Neural progenitor cell (in vitro differentiated cells): ENCODE measurements at regions not wholly inside any gene's neighbourhood (a gene's known extent, or its start where the extent isn't known, plus 50 kb on each side); places are given as distances from the start of the nearest gene placed in this dataset.

Experiments used
- DNase-seq: peaks from one replicate; pipeline ENCODE4 v3.0.0-alpha.2; 2016; ENCODE audit warnings: low spot score
- H2AFZ ChIP-seq: fragments of 200-600 bp; sonication (generic); replicated peaks from 2 replicates; pipeline ENCODE4 v1.6.1; 2016; ENCODE audit warnings: antibody characterized with exemption
- H3F3A ChIP-seq: fragments of 200-600 bp; sonication (generic); 2 replicates; pipeline ENCODE4 v1.6.1; 2016; ENCODE audit warnings: antibody characterized with exemption, low read depth
- H3K27ac ChIP-seq: fragments of 200-600 bp; sonication (generic); 2 replicates; pipeline ENCODE4 v1.5.1; 2016; ENCODE audit warnings: mild to moderate bottlenecking
- H3K27me3 ChIP-seq: fragments of 200-600 bp; sonication (generic); 2 replicates; pipeline ENCODE4 v1.6.1; 2016; ENCODE audit warnings: mild to moderate bottlenecking, moderate library complexity
- H3K36me3 ChIP-seq: fragments of 200-600 bp; sonication (generic); 2 replicates; pipeline ENCODE4 v1.5.1; 2016
- H3K4me1 ChIP-seq: fragments of 200-600 bp; sonication (generic); 2 replicates; pipeline ENCODE4 v1.6.1; 2016; ENCODE audit warnings: mixed run types
- H3K4me2 ChIP-seq: fragments of 200-600 bp; sonication (generic); 2 replicates; pipeline ENCODE4 v1.6.1; 2016
- H3K4me3 ChIP-seq: fragments of 200-600 bp; sonication (generic); 2 replicates; pipeline ENCODE4 v1.5.1; 2016
- H3K79me2 ChIP-seq: fragments of 200-600 bp; sonication (generic); 2 replicates; pipeline ENCODE4 v1.6.1; 2016; ENCODE audit warnings: low read depth
- H3K9ac ChIP-seq: fragments of 200-600 bp; sonication (generic); 2 replicates; pipeline ENCODE4 v1.6.1; 2016
- H3K9me3 ChIP-seq: fragments of 200-600 bp; sonication (generic); 2 replicates; pipeline ENCODE4 v1.5.1; 2016; ENCODE audit warnings: low read depth
- H4K20me1 ChIP-seq: fragments of 200-600 bp; sonication (generic); 2 replicates; pipeline ENCODE4 v1.6.1; 2016; ENCODE audit warnings: low read depth
- H3K27ac Mint-ChIP-seq: 3 replicates; pipeline ENCODE4 v1.8.0; 2021; ENCODE audit warnings: mixed read lengths
- H3K27me3 Mint-ChIP-seq: 2 replicates; pipeline ENCODE4 v1.8.0; 2022; ENCODE audit warnings: low read depth, mild to moderate bottlenecking, inconsistent platforms, moderate library complexity, mixed read lengths; ENCODE audit not compliant: insufficient read depth
- H3K36me3 Mint-ChIP-seq: 3 replicates; pipeline ENCODE4 v1.8.0; 2021; ENCODE audit warnings: mixed read lengths
- H3K4me1 Mint-ChIP-seq: 3 replicates; pipeline ENCODE4 v1.8.0; 2021; ENCODE audit warnings: mixed read lengths
- H3K4me3 Mint-ChIP-seq: 3 replicates; pipeline ENCODE4 v1.8.0; 2021; ENCODE audit warnings: mild to moderate bottlenecking, moderate library complexity, mixed read lengths
- H3K9me3 Mint-ChIP-seq: 3 replicates; pipeline ENCODE4 v1.8.0; 2020; ENCODE audit warnings: mixed read lengths
- EZH2 ChIP-seq: fragments of 200-600 bp; sonication (generic); IDR thresholded peaks from 2 replicates; pipeline ENCODE4 v1.6.1; 2017; ENCODE audit warnings: antibody characterized with exemption, mild to moderate bottlenecking, moderate library complexity
- EZH2phosphoT487 ChIP-seq: fragments of 200-600 bp; sonication (generic); IDR thresholded peaks from 2 replicates; pipeline ENCODE4 v1.6.1; 2017; ENCODE audit warnings: antibody characterized with exemption
- TF ChIP-seq, protein P1 (sequence below): fragments of 200-600 bp; sonication (generic); IDR thresholded peaks from 2 replicates; pipeline ENCODE4 v1.5.1; 2017; ENCODE audit warnings: antibody characterized with exemption, mild to moderate bottlenecking

DNA sequence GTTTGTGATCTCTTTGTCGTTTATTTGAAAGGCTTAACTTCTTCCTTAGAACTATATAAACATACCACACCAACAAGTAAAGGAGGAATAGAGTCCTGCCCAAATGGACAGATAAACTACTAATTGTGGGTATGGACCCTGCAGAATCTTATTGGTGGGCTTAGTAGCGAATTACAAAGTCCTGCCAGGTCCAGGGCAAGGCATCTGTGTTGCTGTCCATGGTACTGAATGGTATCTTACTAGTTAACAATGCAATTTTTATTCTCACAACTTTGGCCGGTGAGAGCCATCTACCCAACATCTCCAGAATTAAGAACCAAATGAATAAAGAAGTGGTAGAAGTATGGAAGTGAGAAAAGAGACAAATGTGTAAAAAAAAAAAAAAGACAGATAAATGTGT lies 1782.4 kb upstream of the WWC1 start:
- peak; percentile 84 for DNase-seq
- H3K9me3 Mint-ChIP-seq: no peaks in the 10 kb centered on the region

DNA sequence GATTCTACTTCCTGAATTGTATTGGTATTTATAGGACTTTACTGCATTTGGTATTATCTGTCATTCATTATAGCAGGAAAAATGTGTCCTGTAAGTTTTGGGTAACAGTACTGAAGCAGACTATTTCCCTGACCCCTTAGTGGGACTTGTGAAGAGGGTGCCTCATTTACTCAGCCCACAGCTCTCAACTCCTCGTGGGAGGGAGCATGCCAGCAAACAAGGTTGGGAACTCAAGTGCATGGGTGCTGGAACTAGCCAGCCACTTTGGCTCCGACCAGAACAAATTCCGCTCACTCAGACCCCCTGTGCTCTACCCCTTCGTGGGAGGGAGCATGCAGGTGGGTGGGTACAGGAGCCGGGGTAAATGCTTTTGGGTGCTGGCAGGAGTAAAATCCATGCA lies 1773.5 kb upstream of the WWC1 start:
- Histone ChIP-seq H3K9me3 (no peaks in the 10 kb centered on the region), H2AFZ (no peak overlapping the region), H3K4me1 (peaks cover 4% of the 10 kb centered on the region), H3F3A (no peaks in the 10 kb centered on the region), H3K4me2 (no peak overlapping the region), H4K20me1 (no peaks in the 10 kb centered on the region), H3K27ac (no peak overlapping the region), H3K4me3 (no peak overlapping the region), H3K36me3 (no peaks in the 10 kb centered on the region), H3K27me3 (no peaks in the 10 kb centered on the region), H3K9ac (no peak overlapping the region), H3K79me2 (no peaks in the 10 kb centered on the region)
- Mint-ChIP-seq H3K27ac (no peak overlapping the region), H3K4me3 (no peak overlapping the region), H3K36me3 (no peaks in the 10 kb centered on the region), H3K4me1 (peaks cover 3% of the 10 kb centered on the region), H3K9me3 (no peaks in the 10 kb centered on the region), H3K27me3 (peaks cover 6% of the 10 kb centered on the region)
- DNase-seq: no peak
- no peak for TF ChIP-seq EZH2
- no peak for TF ChIP-seq EZH2phosphoT487
- TF ChIP-seq, protein P1, sequence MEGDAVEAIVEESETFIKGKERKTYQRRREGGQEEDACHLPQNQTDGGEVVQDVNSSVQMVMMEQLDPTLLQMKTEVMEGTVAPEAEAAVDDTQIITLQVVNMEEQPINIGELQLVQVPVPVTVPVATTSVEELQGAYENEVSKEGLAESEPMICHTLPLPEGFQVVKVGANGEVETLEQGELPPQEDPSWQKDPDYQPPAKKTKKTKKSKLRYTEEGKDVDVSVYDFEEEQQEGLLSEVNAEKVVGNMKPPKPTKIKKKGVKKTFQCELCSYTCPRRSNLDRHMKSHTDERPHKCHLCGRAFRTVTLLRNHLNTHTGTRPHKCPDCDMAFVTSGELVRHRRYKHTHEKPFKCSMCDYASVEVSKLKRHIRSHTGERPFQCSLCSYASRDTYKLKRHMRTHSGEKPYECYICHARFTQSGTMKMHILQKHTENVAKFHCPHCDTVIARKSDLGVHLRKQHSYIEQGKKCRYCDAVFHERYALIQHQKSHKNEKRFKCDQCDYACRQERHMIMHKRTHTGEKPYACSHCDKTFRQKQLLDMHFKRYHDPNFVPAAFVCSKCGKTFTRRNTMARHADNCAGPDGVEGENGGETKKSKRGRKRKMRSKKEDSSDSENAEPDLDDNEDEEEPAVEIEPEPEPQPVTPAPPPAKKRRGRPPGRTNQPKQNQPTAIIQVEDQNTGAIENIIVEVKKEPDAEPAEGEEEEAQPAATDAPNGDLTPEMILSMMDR: no peak

More for the DNA sequence above, 1782.4 kb upstream of the WWC1 start:
- Mint-ChIP-seq H3K27ac (no peak overlapping the region), H3K4me1 (peaks cover 4% of the 10 kb centered on the region), H3K36me3 (no peaks in the 10 kb centered on the region), H3K4me3 (no peak overlapping the region), H3K27me3 (peaks cover under 1% of the 10 kb centered on the region)
- Histone ChIP-seq H2AFZ (no peak overlapping the region), H3F3A (no peaks in the 10 kb centered on the region), H3K4me1 (peaks cover 10% of the 10 kb centered on the region), H4K20me1 (no peaks in the 10 kb centered on the region), H3K9ac (no peak overlapping the region), H3K9me3 (no peaks in the 10 kb centered on the region), H3K27ac (no peak overlapping the region), H3K4me3 (no peak overlapping the region), H3K4me2 (no peak overlapping the region), H3K79me2 (no peaks in the 10 kb centered on the region), H3K36me3 (no peaks in the 10 kb centered on the region), H3K27me3 (no peaks in the 10 kb centered on the region)
- TF ChIP-seq, protein P1: no peak
- no peak for TF ChIP-seq EZH2
- no peak for TF ChIP-seq EZH2phosphoT487

DNA sequence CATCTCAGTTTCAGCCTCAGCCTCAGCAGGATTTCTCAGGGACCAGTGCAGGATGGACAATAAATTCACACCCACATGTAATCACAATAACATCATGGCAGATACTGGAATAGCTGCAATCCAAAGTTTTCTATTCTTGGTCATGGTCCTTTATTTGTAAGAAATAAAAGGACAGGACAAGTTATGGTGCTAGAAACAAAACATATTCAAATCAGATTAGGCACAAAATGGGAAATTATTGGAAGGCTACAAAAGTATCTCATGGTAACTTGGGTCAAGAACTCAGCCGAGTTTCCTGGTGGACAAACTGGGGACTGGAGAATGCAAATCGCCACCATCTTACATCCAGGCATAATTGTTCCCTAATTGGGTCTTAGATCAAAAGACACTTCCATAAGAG lies 1768.2 kb upstream of the WWC1 start:
- Mint-ChIP-seq H3K27ac (no peak overlapping the region), H3K36me3 (no peaks in the 10 kb centered on the region), H3K4me3 (no peak overlapping the region), H3K9me3 (peaks cover 2% of the 10 kb centered on the region), H3K4me1 (peaks cover 7% of the 10 kb centered on the region), H3K27me3 (peaks cover 4% of the 10 kb centered on the region)
- H4K20me1 ChIP-seq: no peaks in the 10 kb centered on the region
- no peak overlapping the region for H3K4me2 ChIP-seq
- no peaks in the 10 kb centered on the region for H3K79me2 ChIP-seq
- TF ChIP-seq EZH2phosphoT487 (no peak), EZH2 (no peak)
- TF ChIP-seq, protein P1: no peak
- H3K9me3 ChIP-seq: no peaks in the 10 kb centered on the region
- H3K27me3 ChIP-seq: no peaks in the 10 kb centered on the region
- no peak overlapping the region for H3K4me3 ChIP-seq
- H3K4me1 ChIP-seq: peaks cover 4% of the 10 kb centered on the region
- DNase-seq: no peak
- no peaks in the 10 kb centered on the region for H3F3A ChIP-seq
- H3K9ac ChIP-seq: no peak overlapping the region
- H2AFZ ChIP-seq: no peak overlapping the region
- H3K36me3 ChIP-seq: no peaks in the 10 kb centered on the region
- H3K27ac ChIP-seq: no peak overlapping the region
